H9 (cell line): ENCODE measurements at regions not wholly inside any gene's neighbourhood (a gene's known extent, or its start where the extent isn't known, plus 50 kb on each side); places are given as distances from the start of the nearest gene placed in this dataset.

ENCODE experiments used
- DNase-seq: peaks from one replicate; pipeline ENCODE4 v3.0.0-alpha.2; 2017
- H2AFZ ChIP-seq: one replicate; pipeline ENCODE4 v1.6.1; 2013; ENCODE audit warnings: mild to moderate bottlenecking, low read length, control low read depth, moderate library complexity
- H2AK5ac ChIP-seq: 2 replicates; pipeline ENCODE4 v1.6.1; 2013; ENCODE audit warnings: low read length, control low read depth, mixed read lengths; ENCODE audit not compliant: insufficient read length
- H2BK120ac ChIP-seq: one replicate; pipeline ENCODE4 v1.6.1; 2013; ENCODE audit warnings: low read depth, mild to moderate bottlenecking, low read length, control low read depth, inconsistent platforms; ENCODE audit not compliant: poor library complexity, severe bottlenecking
- H2BK12ac ChIP-seq: 2 replicates; pipeline ENCODE4 v1.6.1; 2013; ENCODE audit warnings: low read length, control low read depth, mixed read lengths, low read depth; ENCODE audit not compliant: insufficient read length
- H2BK15ac ChIP-seq: 2 replicates; pipeline ENCODE4 v1.6.1; 2013; ENCODE audit warnings: low read depth, low read length, control low read depth
- H2BK20ac ChIP-seq: one replicate; pipeline ENCODE4 v1.6.1; 2013; ENCODE audit warnings: low read depth, mild to moderate bottlenecking, low read length, control low read depth, inconsistent platforms; ENCODE audit not compliant: poor library complexity, severe bottlenecking
- H2BK5ac ChIP-seq: 2 replicates; pipeline ENCODE4 v1.6.1; 2013; ENCODE audit warnings: low read length, control low read depth, mixed read lengths; ENCODE audit not compliant: insufficient read length
- H3K14ac ChIP-seq: 2 replicates; pipeline ENCODE4 v1.6.1; 2013; ENCODE audit warnings: low read length, control low read depth; ENCODE audit not compliant: insufficient read depth
- H3K18ac ChIP-seq: 2 replicates; pipeline ENCODE4 v1.6.1; 2013; ENCODE audit warnings: low read depth, mild to moderate bottlenecking, mixed read lengths, low read length, control low read depth; ENCODE audit not compliant: insufficient read length
- H3K23ac ChIP-seq: 2 replicates; pipeline ENCODE4 v1.6.1; 2013; ENCODE audit warnings: low read length, control low read depth, mixed read lengths, low read depth; ENCODE audit not compliant: insufficient read length
- H3K23me2 ChIP-seq: 2 replicates; pipeline ENCODE4 v1.6.1; 2013; ENCODE audit warnings: low read depth, mild to moderate bottlenecking, mixed read lengths, low read length, control low read depth; ENCODE audit not compliant: insufficient read length, poor library complexity, severe bottlenecking
- H3K27ac ChIP-seq: 2 replicates; pipeline ENCODE4 v1.5.1; 2013; ENCODE audit warnings: low read length, control low read depth, mixed read lengths, low read depth; ENCODE audit not compliant: insufficient read length
- H3K27me3 ChIP-seq: 2 replicates; pipeline ENCODE4 v1.6.1; 2013; ENCODE audit warnings: low read length, control low read depth, inconsistent platforms; ENCODE audit not compliant: insufficient read depth
- H3K4ac ChIP-seq: 2 replicates; pipeline ENCODE4 v1.6.1; 2013; ENCODE audit warnings: low read depth, mild to moderate bottlenecking, control low read depth, inconsistent platforms, low read length, moderate library complexity
- H3K4me1 ChIP-seq: 2 replicates; pipeline ENCODE4 v1.6.1; 2013; ENCODE audit warnings: low read length, control low read depth, inconsistent platforms; ENCODE audit not compliant: insufficient read depth
- H3K4me2 ChIP-seq: 2 replicates; pipeline ENCODE4 v1.6.1; 2013; ENCODE audit warnings: low read length, control low read depth, mixed read lengths; ENCODE audit not compliant: insufficient read length, insufficient read depth
- H3K56ac ChIP-seq: 2 replicates; pipeline ENCODE4 v1.6.1; 2013; ENCODE audit warnings: low read depth, mild to moderate bottlenecking, mixed read lengths, low read length, control low read depth; ENCODE audit not compliant: insufficient read length
- H3K79me1 ChIP-seq: 2 replicates; pipeline ENCODE4 v1.6.1; 2013; ENCODE audit warnings: low read depth, mild to moderate bottlenecking, moderate library complexity, low read length, control low read depth, inconsistent platforms; ENCODE audit not compliant: insufficient read depth, poor library complexity, severe bottlenecking
- H3K79me2 ChIP-seq: 2 replicates; pipeline ENCODE4 v1.6.1; 2013; ENCODE audit warnings: low read length, control low read depth, inconsistent platforms; ENCODE audit not compliant: insufficient read depth
- H3K9ac ChIP-seq: 2 replicates; pipeline ENCODE4 v1.6.1; 2013; ENCODE audit warnings: low read length, control low read depth, mixed read lengths; ENCODE audit not compliant: insufficient read length; ENCODE audit errors: extremely low read depth
- H3K9me3 ChIP-seq: one replicate; pipeline ENCODE4 v1.6.1; 2013; ENCODE audit warnings: low read depth, low read length, inconsistent platforms; ENCODE audit not compliant: control insufficient read depth
- H3T11ph ChIP-seq: one replicate; pipeline ENCODE4 v1.6.1; 2013; ENCODE audit warnings: mild to moderate bottlenecking, low read length, control low read depth, inconsistent platforms
- H4K20me1 ChIP-seq: one replicate; pipeline ENCODE4 v1.6.1; 2013; ENCODE audit not compliant: control insufficient read depth, insufficient read length, insufficient read depth
- H4K5ac ChIP-seq: 2 replicates; pipeline ENCODE4 v1.6.1; 2013; ENCODE audit warnings: low read depth, mild to moderate bottlenecking, mixed read lengths, low read length, control low read depth; ENCODE audit not compliant: insufficient read length
- H4K8ac ChIP-seq: replicated peaks from 2 replicates; pipeline ENCODE4 v1.6.1; 2013; ENCODE audit warnings: low read length, control low read depth, mixed read lengths, low read depth; ENCODE audit not compliant: insufficient read length
- H4K91ac ChIP-seq: 2 replicates; pipeline ENCODE4 v1.6.1; 2013; ENCODE audit warnings: low read depth, mild to moderate bottlenecking, moderate library complexity, mixed read lengths, low read length, control low read depth; ENCODE audit not compliant: insufficient read length
- H3K27ac Mint-ChIP-seq, 3 experiments: 2 replicates in 2 of 3; 3 replicates in 1 of 3; pipeline ENCODE4 v1.8.0; 2020 to 2021; ENCODE audit warnings: mixed read lengths in 3 of 3, mild to moderate bottlenecking in 1 of 3, moderate library complexity in 1 of 3
- H3K27me3 Mint-ChIP-seq: 2 replicates; pipeline ENCODE4 v1.8.0; 2021; ENCODE audit warnings: low read depth, mild to moderate bottlenecking, moderate library complexity, mixed read lengths
- H3K36me3 Mint-ChIP-seq, 3 experiments: 2 replicates in 2 of 3; 3 replicates in 1 of 3; pipeline ENCODE4 v1.8.0; 2020 to 2021; ENCODE audit warnings: low read depth in 3 of 3, mixed read lengths in 3 of 3; ENCODE audit not compliant: insufficient read depth in 1 of 3
- H3K4me1 Mint-ChIP-seq, 2 experiments: 2 replicates each; pipeline ENCODE4 v1.8.0; 2020; ENCODE audit warnings: mixed read lengths in 2 of 2
- H3K4me3 Mint-ChIP-seq, 2 experiments: 2 replicates in 1 of 2; 3 replicates in 1 of 2; pipeline ENCODE4 v1.8.0; 2020 to 2021; ENCODE audit warnings: mild to moderate bottlenecking in 2 of 2, mixed read lengths in 2 of 2, moderate library complexity in 1 of 2
- H3K9me3 Mint-ChIP-seq, 2 experiments: 2 replicates in 1 of 2; 3 replicates in 1 of 2; pipeline ENCODE4 v1.8.0; 2020; ENCODE audit warnings: mild to moderate bottlenecking in 2 of 2, mixed read lengths in 2 of 2, moderate library complexity in 1 of 2
- WGBS: extraction: QIAGEN DNeasy Blood & Tissue Kit; methylation state at CpG from one replicate; pipeline ENCODE4 v1.1.7; 2013; ENCODE audit warnings: missing lambda C conversion rate, low lambda C conversion rate, mixed read lengths; ENCODE audit not compliant: insufficient read length; ENCODE audit errors: extremely low coverage; 5-methylcytosine and 5-hydroxymethylcytosine counted together
- TF ChIP-seq, protein P1 (sequence below): fragments of 200-600 bp; sonication (generic); conservative IDR thresholded peaks from 3 replicates; pipeline ENCODE4 v1.8.0; 2021; ENCODE audit warnings: antibody characterized with exemption, mild to moderate bottlenecking

GRCh38 chr19:34580408-34580807 lies 96.6 kb downstream of the SCGB2B2 start:
- no peak overlapping the region for H4K8ac ChIP-seq
- no peaks in the 10 kb centered on the region for H3K4me1 ChIP-seq
- no peak overlapping the region for H2AK5ac ChIP-seq
- H2AFZ ChIP-seq, result no peak overlapping the region
- H2BK120ac ChIP-seq, result no peak overlapping the region
- H3K27ac ChIP-seq, result no peak overlapping the region
- no peaks in the 10 kb centered on the region for H3K9me3 ChIP-seq
- H3K9me3 Mint-ChIP-seq, result peaks cover 4 to 87% of the 10 kb centered on the region in 2 experiments; a peak in 4 of 5 replicates
- H3K36me3 Mint-ChIP-seq, result peaks cover 0 to 8% (median 0%) of the 10 kb centered on the region in 3 experiments; a peak in 3 of 7 replicates
- H2BK12ac ChIP-seq, result no peak overlapping the region
- no peak overlapping the region for H4K91ac ChIP-seq
- H4K5ac ChIP-seq, result no peak overlapping the region
- no peak overlapping the region for H3K4ac ChIP-seq
- TF ChIP-seq, protein P1, sequence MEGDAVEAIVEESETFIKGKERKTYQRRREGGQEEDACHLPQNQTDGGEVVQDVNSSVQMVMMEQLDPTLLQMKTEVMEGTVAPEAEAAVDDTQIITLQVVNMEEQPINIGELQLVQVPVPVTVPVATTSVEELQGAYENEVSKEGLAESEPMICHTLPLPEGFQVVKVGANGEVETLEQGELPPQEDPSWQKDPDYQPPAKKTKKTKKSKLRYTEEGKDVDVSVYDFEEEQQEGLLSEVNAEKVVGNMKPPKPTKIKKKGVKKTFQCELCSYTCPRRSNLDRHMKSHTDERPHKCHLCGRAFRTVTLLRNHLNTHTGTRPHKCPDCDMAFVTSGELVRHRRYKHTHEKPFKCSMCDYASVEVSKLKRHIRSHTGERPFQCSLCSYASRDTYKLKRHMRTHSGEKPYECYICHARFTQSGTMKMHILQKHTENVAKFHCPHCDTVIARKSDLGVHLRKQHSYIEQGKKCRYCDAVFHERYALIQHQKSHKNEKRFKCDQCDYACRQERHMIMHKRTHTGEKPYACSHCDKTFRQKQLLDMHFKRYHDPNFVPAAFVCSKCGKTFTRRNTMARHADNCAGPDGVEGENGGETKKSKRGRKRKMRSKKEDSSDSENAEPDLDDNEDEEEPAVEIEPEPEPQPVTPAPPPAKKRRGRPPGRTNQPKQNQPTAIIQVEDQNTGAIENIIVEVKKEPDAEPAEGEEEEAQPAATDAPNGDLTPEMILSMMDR, result no peak
- H2BK20ac ChIP-seq, result no peak overlapping the region
- H2BK5ac ChIP-seq, result no peak overlapping the region
- no peak overlapping the region for H3K27ac Mint-ChIP-seq
- no peak overlapping the region for H3K4me2 ChIP-seq
- no peak overlapping the region for H3K56ac ChIP-seq
- H3K4me3 Mint-ChIP-seq, result no peak overlapping the region; a peak in 1 of 5 replicates
- H3K18ac ChIP-seq, result no peak overlapping the region
- no peak overlapping the region for H3K9ac ChIP-seq
- H3K27me3 Mint-ChIP-seq, result peaks cover 4% of the 10 kb centered on the region; the same call in 1 of the 2 replicates
- H3K79me1 ChIP-seq, result no peaks in the 10 kb centered on the region
- H3K23ac ChIP-seq, result no peak overlapping the region
- H3K23me2 ChIP-seq, result peaks cover 3% of the 10 kb centered on the region
- no peaks in the 10 kb centered on the region for H4K20me1 ChIP-seq
- H2BK15ac ChIP-seq, result no peak overlapping the region
- no peak for DNase-seq
- no peaks in the 10 kb centered on the region for H3K79me2 ChIP-seq
- no peaks in the 10 kb centered on the region for H3K27me3 ChIP-seq
- no peak overlapping the region for H3T11ph ChIP-seq
- H3K4me1 Mint-ChIP-seq, result peaks cover 0 to 4% of the 10 kb centered on the region in 2 experiments; a peak in 2 of 4 replicates
- no CpG with 5 or more reads among the region's 8 CpGs for WGBS
- H3K14ac ChIP-seq, result no peak overlapping the region
